ENCODE measurements at regions not wholly inside any gene's neighbourhood (a gene's known extent, or its start where the extent isn't known, plus 50 kb on each side); places are given as distances from the start of the nearest gene placed in this dataset.

- DNase-seq (ENCODE audit: low read depth), result no peak
These were observed 112.8 kb downstream of the SAMD5 start for GRCh38 chr6:147621263-147621662.

GRCh38 chr6:147621961-147622360, 113.5 kb downstream of the SAMD5 start:
- no peak for DNase-seq (ENCODE audit: low read depth)

- DNase-seq (ENCODE audit: low read depth), result no peak
These were observed 116.5 kb downstream of the SAMD5 start for GRCh38 chr6:147624946-147625515.

- DNase-seq (ENCODE audit: low read depth), result no peak
These were observed 117.5 kb downstream of the SAMD5 start for GRCh38 chr6:147625946-147626345.

- no peak for DNase-seq (ENCODE audit: low read depth)
These were observed 118.9 kb downstream of the SAMD5 start for GRCh38 chr6:147627411-147627810.

- no peak for DNase-seq (ENCODE audit: low read depth)
These were observed 124.7 kb downstream of the SAMD5 start for GRCh38 chr6:147633191-147633590.

- DNase-seq (ENCODE audit: low read depth), result no peak
These were observed 129.2 kb downstream of the SAMD5 start for GRCh38 chr6:147637620-147638195.

- no peak for DNase-seq (ENCODE audit: low read depth)
These were observed 130.8 kb downstream of the SAMD5 start for GRCh38 chr6:147639279-147639678.

GRCh38 chr6:147640606-147641005, 132.1 kb downstream of the SAMD5 start:
- no peak for DNase-seq (ENCODE audit: low read depth)

GRCh38 chr6:147641511-147641910, 133.0 kb downstream of the SAMD5 start:
- no peak for DNase-seq (ENCODE audit: low read depth)

- no peak for DNase-seq (ENCODE audit: low read depth)
These were observed 134.0 kb downstream of the SAMD5 start for GRCh38 chr6:147642458-147642857.

- DNase-seq (ENCODE audit: low read depth), result no peak
These were observed 135.1 kb downstream of the SAMD5 start for GRCh38 chr6:147643341-147644200.

- DNase-seq (ENCODE audit: low read depth), result no peak
These were observed 140.4 kb downstream of the SAMD5 start for GRCh38 chr6:147648916-147649315.

- no peak for DNase-seq (ENCODE audit: low read depth)
These were observed 143.0 kb downstream of the SAMD5 start for GRCh38 chr6:147651249-147652063.

- no peak for DNase-seq (ENCODE audit: low read depth)
These were observed 145.1 kb downstream of the SAMD5 start for GRCh38 chr6:147653631-147654030.

GRCh38 chr6:147654103-147654845, 145.8 kb downstream of the SAMD5 start:
- DNase-seq (ENCODE audit: low read depth), result no peak

- DNase-seq (ENCODE audit: low read depth), result no peak
These were observed 152.1 kb downstream of the SAMD5 start for GRCh38 chr6:147660334-147661311.

- DNase-seq (ENCODE audit: low read depth), result no peak
These were observed 154.2 kb downstream of the SAMD5 start for GRCh38 chr6:147662646-147663045.

GRCh38 chr6:147664092-147664491, 155.6 kb downstream of the SAMD5 start:
- no peak for DNase-seq (ENCODE audit: low read depth)

GRCh38 chr6:147666255-147666654, 157.8 kb downstream of the SAMD5 start:
- no peak for DNase-seq (ENCODE audit: low read depth)

- DNase-seq (ENCODE audit: low read depth), result no peak
These were observed 158.6 kb downstream of the SAMD5 start for GRCh38 chr6:147667082-147667481.
